HCT116 (cell line): ENCODE measurements at regions not wholly inside any gene's neighbourhood (a gene's known extent, or its start where the extent isn't known, plus 50 kb on each side); places are given as distances from the start of the nearest gene placed in this dataset.

ENCODE experiments used
- ATAC-seq: fragments of 200-7000 bp; cut with Tn5 transposase; 2 replicates; pipeline ENCODE4 v1.9.1; 2020; ENCODE audit warnings: mild to moderate bottlenecking, moderate library complexity
- BruUV-seq: library from RNA; stranded (reverse); fragments of 400-500 nt; replicated peaks from 2 replicates; lab custom pipeline; 2021; lab: Mats Ljungman, UMichigan
- CTCF ChIA-PET: fragments of 300-600 bp; sonication (Branson Sonifier 250); formaldehyde crosslinking; loops from one replicate; lab custom pipeline; 2021; ENCODE audit warnings: antibody characterized with exemption; lab: Charles Lee
- POLR2A ChIA-PET: fragments of 300-600, 350-600 bp; sonication (Branson Sonifier 250); formaldehyde crosslinking; loops from one replicate; lab custom pipeline; 2021; ENCODE audit warnings: antibody characterized with exemption; lab: Charles Lee
- RAD21 ChIA-PET, 2 experiments: fragments of 300-600 bp; sonication (Branson Sonifier 250); formaldehyde crosslinking; loops; one replicate each; lab custom pipeline; 2023; ENCODE audit warnings: low total read pairs in 2 of 2; ENCODE audit not compliant: uncharacterized antibody in 2 of 2, unreplicated experiment in 2 of 2, low non-redundant PET in 1 of 2; lab: Charles Lee
- DNase-seq: peaks from one replicate; pipeline ENCODE4 v3.0.0-alpha.2; 2010; ENCODE audit warnings: low read depth, low spot score
- H2AFZ ChIP-seq: fragments of 200-600 bp; shearing (Covaris generic), sonication (generic); 2 replicates; pipeline ENCODE4 v1.6.1; 2017; ENCODE audit warnings: low read depth, mixed run types, mixed read lengths, antibody characterized with exemption, low read length; ENCODE audit not compliant: poor library complexity, severe bottlenecking
- H3K27ac ChIP-seq: 2 replicates; pipeline ENCODE4 v1.5.1; 2012; ENCODE audit warnings: low read depth, low read length
- H3K27me3 ChIP-seq: fragments of 200-600 bp; sonication (generic); 2 replicates; pipeline ENCODE4 v1.6.1; 2016; ENCODE audit warnings: mixed run types, low read length, mixed read lengths; ENCODE audit not compliant: insufficient read depth
- H3K36me3 ChIP-seq, 2 experiments: fragments of 200-500 bp in 1 of 2; fragments of 200-600 bp in 1 of 2; sonication (Bioruptor generic) in 1 of 2; sonication (generic) in 1 of 2; 2 replicates each; pipeline versions ENCODE4 v1.5.1 to v1.6.1; 2014 to 2016; ENCODE audit warnings: low read length in 2 of 2, inconsistent platforms in 1 of 2, mixed read lengths in 1 of 2, mixed run types in 1 of 2; ENCODE audit not compliant: insufficient read depth in 2 of 2, control insufficient read depth in 1 of 2
- H3K4me1 ChIP-seq, 2 experiments: fragments of 200-600 bp in 1 of 2; sonication (generic) in 1 of 2; 2 replicates each; pipeline versions ENCODE4 v1.5.1 to v1.6.1; 2012 to 2017; ENCODE audit warnings: low read length in 2 of 2, inconsistent platforms in 1 of 2, mild to moderate bottlenecking in 1 of 2, mixed read lengths in 1 of 2, mixed run types in 1 of 2, moderate library complexity in 1 of 2; ENCODE audit not compliant: insufficient read depth in 2 of 2, control insufficient read depth in 1 of 2
- H3K4me2 ChIP-seq: fragments of 200-600 bp; sonication (generic); 2 replicates; pipeline ENCODE4 v1.6.1; 2017; ENCODE audit warnings: mixed run types, low read length, mixed read lengths
- H3K4me3 ChIP-seq, 2 experiments: fragments of 200-600 bp in 1 of 2; sonication (generic) in 1 of 2; replicated peaks in 1 of 2; 2 replicates each; pipeline ENCODE4 v1.5.1; 2011 to 2016; ENCODE audit warnings: low read length in 2 of 2, control low read depth in 1 of 2, low read depth in 1 of 2, mild to moderate bottlenecking in 1 of 2, mixed read lengths in 1 of 2, mixed run types in 1 of 2
- H3K79me2 ChIP-seq: fragments of 200-600 bp; sonication (generic); 2 replicates; pipeline ENCODE4 v1.6.1; 2017; ENCODE audit warnings: mild to moderate bottlenecking, mixed run types, low read length, moderate library complexity, mixed read lengths; ENCODE audit not compliant: insufficient read depth
- H3K9ac ChIP-seq: fragments of 200-600 bp; sonication (generic); 2 replicates; pipeline ENCODE4 v1.6.1; 2016; ENCODE audit warnings: low read length, mixed read lengths
- H3K9me2 ChIP-seq: fragments of 200-600 bp; sonication (generic), shearing (Covaris generic); 2 replicates; pipeline ENCODE4 v1.6.1; 2017; ENCODE audit warnings: mixed run types, mild to moderate bottlenecking, moderate library complexity; ENCODE audit not compliant: insufficient read depth
- H3K9me3 ChIP-seq, 2 experiments: fragments of 200-500 bp in 1 of 2; fragments of 200-600 bp in 1 of 2; sonication (Bioruptor generic) in 1 of 2; sonication (generic) in 1 of 2; 2 replicates each; pipeline ENCODE4 v1.6.1; 2014 to 2017; ENCODE audit warnings: low read length in 2 of 2, mixed read lengths in 2 of 2, inconsistent platforms in 1 of 2, low read depth in 1 of 2, mild to moderate bottlenecking in 1 of 2, mixed run types in 1 of 2, moderate library complexity in 1 of 2; ENCODE audit not compliant: control insufficient read depth in 1 of 2, insufficient read depth in 1 of 2
- H4K20me1 ChIP-seq: fragments of 200-600 bp; sonication (generic), shearing (Covaris generic); 2 replicates; pipeline ENCODE4 v1.6.1; 2017; ENCODE audit warnings: mixed run types, mild to moderate bottlenecking, moderate library complexity; ENCODE audit not compliant: insufficient read depth
- CEBPB ChIP-seq: IDR thresholded peaks from 2 replicates; pipeline ENCODE4 v1.6.1; 2012; ENCODE audit warnings: low read depth
- EGR1 ChIP-seq: IDR thresholded peaks from 2 replicates; pipeline ENCODE4 v1.6.1; 2012; ENCODE audit warnings: low read depth
- ELF1 ChIP-seq: IDR thresholded peaks from 2 replicates; pipeline ENCODE4 v1.6.1; 2012; ENCODE audit warnings: low read depth, borderline replicate concordance
- EZH2 ChIP-seq: fragments of 200-600 bp; sonication (generic); IDR thresholded peaks from 2 replicates; pipeline ENCODE4 v1.6.1; 2017; ENCODE audit warnings: antibody characterized with exemption, mixed run types
- SIN3A ChIP-seq: IDR thresholded peaks from 2 replicates; pipeline ENCODE4 v1.6.1; 2012; ENCODE audit warnings: low read depth
- SP1 ChIP-seq: IDR thresholded peaks from 2 replicates; pipeline ENCODE4 v1.6.1; 2012; ENCODE audit warnings: low read depth
- SRF ChIP-seq: IDR thresholded peaks from 2 replicates; pipeline ENCODE4 v1.6.1; 2012; ENCODE audit warnings: low read depth
- ZBTB33 ChIP-seq: IDR thresholded peaks from 2 replicates; pipeline ENCODE4 v1.6.1; 2011; ENCODE audit warnings: mild to moderate bottlenecking, low read length, moderate library complexity; ENCODE audit not compliant: insufficient replicate concordance; ENCODE audit errors: extremely low read depth
- intact Hi-C: fragments of 100-400 bp; cut with micrococcal nuclease; formaldehyde crosslinking; loops from 2 replicates; pipeline ENCODE4 v1.10.0; 2022
- TF ChIP-seq, protein P1 (sequence below): IDR thresholded peaks from 2 replicates; pipeline ENCODE4 v1.6.1; 2012
- TF ChIP-seq, protein P2 (sequence below), 3 experiments: fragments of 200-600 bp in 1 of 3; sonication (generic) in 1 of 3; IDR thresholded peaks in 2 of 3; conservative IDR thresholded peaks in 1 of 3; 2 replicates each; pipeline ENCODE4 v1.5.1; 2012 to 2017; ENCODE audit warnings: low read depth in 2 of 3, low read length in 2 of 3, antibody characterized with exemption in 1 of 3, borderline replicate concordance in 1 of 3, control low read depth in 1 of 3, mild to moderate bottlenecking in 1 of 3, mixed read lengths in 1 of 3, mixed run types in 1 of 3, moderate library complexity in 1 of 3; ENCODE audit not compliant: insufficient read depth in 1 of 3

GRCh38 chr4:159048166-159048886 is 54.6 kb upstream of the RAPGEF2 start:
- Histone ChIP-seq H3K9me3 (no peaks in the 10 kb centered on the region), H3K4me2 (no peak overlapping the region), H3K27me3 (no peaks in the 10 kb centered on the region), H3K4me1 (peaks cover 0 to 5% of the 10 kb centered on the region in 2 experiments; a peak in 2 of 4 replicates), H3K4me3 (no peak overlapping the region), H3K79me2 (no peaks in the 10 kb centered on the region), H4K20me1 (no peaks in the 10 kb centered on the region), H2AFZ (no peak overlapping the region), H3K9ac (no peak overlapping the region), H3K36me3 (no peaks in the 10 kb centered on the region), H3K9me2 (no peaks in the 10 kb centered on the region), H3K27ac (no peak overlapping the region)
- ChIA-PET POLR2A (no interaction called here), CTCF (no interaction called here), RAD21 (interaction anchor here in 1 of 2 experiments (0.7 kb wide), 1 partner anchor 595 kb away, joined by 8 read pairs; no protein-coding TSS in a partner anchor)
- no TSS peak for BruUV-seq
- DNase-seq: no peak
- TF ChIP-seq ELF1 (no peak), SIN3A (no peak), EZH2 (no peak), SP1 (no peak), ZBTB33 (no peak), CEBPB (no peak), SRF (no peak), EGR1 (no peak)
- TF ChIP-seq, protein P1, sequence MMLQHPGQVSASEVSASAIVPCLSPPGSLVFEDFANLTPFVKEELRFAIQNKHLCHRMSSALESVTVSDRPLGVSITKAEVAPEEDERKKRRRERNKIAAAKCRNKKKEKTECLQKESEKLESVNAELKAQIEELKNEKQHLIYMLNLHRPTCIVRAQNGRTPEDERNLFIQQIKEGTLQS: no peak
- TF ChIP-seq, protein P2, sequence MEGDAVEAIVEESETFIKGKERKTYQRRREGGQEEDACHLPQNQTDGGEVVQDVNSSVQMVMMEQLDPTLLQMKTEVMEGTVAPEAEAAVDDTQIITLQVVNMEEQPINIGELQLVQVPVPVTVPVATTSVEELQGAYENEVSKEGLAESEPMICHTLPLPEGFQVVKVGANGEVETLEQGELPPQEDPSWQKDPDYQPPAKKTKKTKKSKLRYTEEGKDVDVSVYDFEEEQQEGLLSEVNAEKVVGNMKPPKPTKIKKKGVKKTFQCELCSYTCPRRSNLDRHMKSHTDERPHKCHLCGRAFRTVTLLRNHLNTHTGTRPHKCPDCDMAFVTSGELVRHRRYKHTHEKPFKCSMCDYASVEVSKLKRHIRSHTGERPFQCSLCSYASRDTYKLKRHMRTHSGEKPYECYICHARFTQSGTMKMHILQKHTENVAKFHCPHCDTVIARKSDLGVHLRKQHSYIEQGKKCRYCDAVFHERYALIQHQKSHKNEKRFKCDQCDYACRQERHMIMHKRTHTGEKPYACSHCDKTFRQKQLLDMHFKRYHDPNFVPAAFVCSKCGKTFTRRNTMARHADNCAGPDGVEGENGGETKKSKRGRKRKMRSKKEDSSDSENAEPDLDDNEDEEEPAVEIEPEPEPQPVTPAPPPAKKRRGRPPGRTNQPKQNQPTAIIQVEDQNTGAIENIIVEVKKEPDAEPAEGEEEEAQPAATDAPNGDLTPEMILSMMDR (IDR thresholded peaks at IDR 0.05 in 2 of 3, conservative IDR thresholded peaks at IDR 0.05 in 1 of 3; ENCODE audit: borderline replicate concordance in 1 of 3, insufficient read depth in 1 of 3, low read depth in 2 of 3, low read length in 2 of 3): no peak
- ATAC-seq: no peak
- intact Hi-C loops: no loop called here
